ENCODE measurements at regions not wholly inside any gene's neighbourhood (a gene's known extent, or its start where the extent isn't known, plus 50 kb on each side); places are given as distances from the start of the nearest gene placed in this dataset.
"Not testable (repeated sequence)": the region's sequence is repeated elsewhere in the genome, so short reads cannot be mapped to it uniquely, and the experiment has no call there.

DNA sequence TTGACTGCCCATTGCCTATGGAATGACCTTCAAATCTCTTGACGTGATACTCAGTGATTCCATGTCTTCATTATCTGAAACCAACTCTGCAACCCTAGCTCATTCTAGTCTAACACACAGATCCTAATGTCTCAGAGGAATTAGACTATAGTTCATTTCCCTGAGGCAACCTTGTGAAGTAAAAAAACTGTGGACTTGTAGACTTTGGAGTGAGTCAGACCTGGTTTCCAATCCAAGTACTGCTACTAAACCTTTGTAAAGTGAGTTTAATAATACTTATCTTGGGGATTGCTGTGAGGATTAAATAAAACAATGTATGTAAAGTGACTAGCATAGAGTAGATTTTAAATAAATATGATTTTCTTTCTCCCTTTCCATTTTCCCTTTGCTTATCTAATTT is 226.1 kb downstream of the BLID start:
- ATAC-seq (no peak), DNase-seq (no peak)
- intact Hi-C loops (cut with DNase I): no loop called here

DNA sequence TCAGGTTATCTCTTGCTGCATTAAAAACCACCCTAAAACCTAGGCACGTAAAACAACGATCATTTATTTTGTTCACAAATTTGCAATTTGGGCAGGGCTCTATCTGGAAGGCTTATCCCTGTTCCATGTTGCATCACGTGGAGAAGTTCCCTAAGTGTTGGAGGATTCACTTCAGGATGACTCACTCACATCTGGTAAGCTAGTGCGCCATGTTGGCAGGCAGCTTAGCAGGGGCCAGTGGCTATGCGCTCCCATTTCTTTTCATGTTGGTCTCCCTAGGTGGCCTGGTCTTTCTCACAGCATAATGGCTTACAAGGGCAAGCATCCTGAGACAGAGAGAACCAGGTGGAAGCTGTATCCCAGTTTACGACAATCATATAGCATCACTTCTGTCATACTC is 226.8 kb downstream of the BLID start:
- intact Hi-C loops (cut with DNase I): no loop called here
- no peak for ATAC-seq
- DNase-seq: no peak

DNA sequence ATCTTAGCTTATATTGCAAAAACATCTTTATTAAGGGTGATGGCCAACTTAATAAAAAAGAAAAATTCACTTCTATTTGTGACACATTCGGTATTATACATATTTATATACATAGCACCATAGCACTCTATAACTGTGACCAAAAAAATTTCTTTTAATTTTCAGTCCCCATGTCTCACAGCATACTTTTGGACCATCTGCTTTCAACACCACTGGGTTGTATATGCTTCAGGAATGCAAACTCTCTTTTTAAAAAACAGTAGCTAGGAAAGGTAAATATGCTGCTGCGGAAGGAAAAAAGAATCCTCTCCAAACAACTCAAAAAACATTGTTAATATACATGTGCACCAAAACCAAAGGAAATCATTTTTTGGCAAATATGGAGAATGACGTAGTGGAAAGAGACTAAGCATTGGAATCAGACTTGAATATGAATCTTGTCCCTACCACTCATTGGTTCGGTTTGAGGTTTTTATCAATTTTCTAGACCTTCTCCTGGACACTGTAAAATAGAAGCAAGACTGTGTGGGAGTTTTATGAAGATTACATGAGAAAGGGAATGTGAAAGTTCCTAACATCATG is 227.9 kb downstream of the BLID start:
- no peak for ATAC-seq
- intact Hi-C loops (cut with DNase I): no loop called here
- DNase-seq: no peak

DNA sequence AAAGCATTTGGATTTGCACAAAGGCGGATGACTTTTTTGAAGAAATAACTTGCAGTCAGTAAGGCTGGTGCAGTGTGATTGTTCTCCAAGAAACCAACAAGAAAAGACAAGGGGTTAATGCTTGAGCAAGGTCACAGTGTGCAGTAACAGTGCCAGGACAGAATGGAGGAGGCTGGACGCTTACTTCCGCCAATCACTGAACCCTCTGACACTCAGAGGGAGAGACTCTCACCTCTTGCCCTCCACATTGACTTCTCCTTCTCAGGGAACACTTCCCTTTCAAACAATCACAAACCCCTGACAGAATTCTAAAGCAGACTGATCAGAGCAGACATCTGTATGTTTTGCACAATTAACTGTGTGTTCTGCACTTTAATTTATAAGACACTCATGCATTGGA is 228.4 kb downstream of the BLID start:
- ATAC-seq (peak in 1 of 2 donors; percentile 67), DNase-seq (no peak)
- intact Hi-C loops (cut with DNase I): no loop called here

DNA sequence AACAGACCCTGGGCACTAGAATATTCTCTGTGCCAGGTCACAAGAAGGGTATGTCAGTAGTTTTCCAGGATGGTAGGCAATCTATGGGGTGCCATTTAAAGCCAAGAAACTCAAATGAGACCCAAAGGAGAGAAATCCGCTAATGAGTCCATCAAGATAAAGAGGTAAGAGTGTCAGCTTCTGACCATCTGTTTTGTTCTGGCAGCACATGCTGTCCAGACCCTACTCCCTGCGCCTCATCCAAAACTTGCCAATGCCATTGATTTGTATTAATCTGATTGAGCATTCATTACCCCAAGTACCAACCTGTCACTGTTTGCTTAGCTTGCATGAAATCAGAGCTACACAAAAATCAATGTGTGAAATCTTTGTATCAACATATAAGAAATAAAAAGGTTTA is 229.0 kb downstream of the BLID start:
- intact Hi-C loops (cut with DNase I): no loop called here
- no peak for ATAC-seq
- no peak for DNase-seq

DNA sequence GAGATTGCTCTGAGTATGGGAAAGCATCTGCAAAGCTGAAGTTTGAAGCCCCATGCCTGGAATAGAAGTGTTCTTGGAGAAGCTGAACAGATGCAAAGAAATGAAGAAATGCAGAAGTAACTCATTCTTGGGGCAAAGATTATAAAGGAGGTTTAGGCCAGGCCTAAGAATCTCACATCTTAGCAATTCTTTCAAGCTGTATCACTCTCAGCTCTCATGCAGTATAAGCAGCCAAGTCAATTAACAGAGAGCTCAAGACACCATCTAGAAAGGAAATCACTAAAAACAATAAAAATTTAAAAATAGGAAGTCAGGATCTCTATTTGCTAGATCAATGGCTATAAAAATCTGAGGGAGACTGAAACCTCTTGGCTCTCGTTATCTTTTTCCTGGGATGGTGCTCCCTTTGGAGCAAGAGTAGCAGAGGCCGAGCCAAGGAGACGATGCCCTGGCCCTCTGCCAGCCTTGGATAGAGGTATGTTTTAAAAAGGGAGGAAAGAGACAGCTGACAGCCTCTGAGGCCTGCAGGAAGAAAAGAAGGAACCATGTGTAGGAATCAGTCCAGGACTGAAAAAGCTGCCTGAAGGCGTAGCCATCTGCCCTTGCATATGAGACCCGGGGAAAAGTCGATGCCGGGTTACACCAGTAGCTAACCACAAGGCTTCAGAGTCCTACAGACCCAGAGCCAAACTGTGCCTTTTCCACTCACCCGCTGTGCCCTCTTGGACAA is 229.8 kb downstream of the BLID start:
- DNase-seq: peak; percentile 46
- intact Hi-C loops (cut with DNase I): no loop called here
- peak; percentile 51 to 53 for ATAC-seq

DNA sequence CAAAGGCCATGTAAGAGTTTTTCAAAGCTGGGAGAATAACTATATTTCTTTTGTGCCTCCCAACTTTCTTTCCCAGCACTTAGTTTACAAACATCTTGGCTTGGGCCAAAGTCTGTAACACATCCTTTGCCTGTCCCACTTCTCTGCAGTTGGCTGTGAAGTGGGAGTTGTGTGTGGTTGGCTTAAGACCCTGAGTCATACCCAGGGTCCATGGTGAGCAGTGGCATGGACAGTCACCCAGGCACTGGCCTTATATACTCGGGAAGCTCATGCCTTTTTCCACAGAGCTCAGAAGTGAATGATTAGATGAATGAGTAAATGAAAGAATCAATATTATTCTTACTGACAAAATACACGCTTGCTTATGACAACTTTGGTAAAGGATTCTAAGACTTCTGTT is 231.4 kb downstream of the BLID start:
- ATAC-seq (no peak), DNase-seq (no peak)
- intact Hi-C loops (cut with DNase I): no loop called here

DNA sequence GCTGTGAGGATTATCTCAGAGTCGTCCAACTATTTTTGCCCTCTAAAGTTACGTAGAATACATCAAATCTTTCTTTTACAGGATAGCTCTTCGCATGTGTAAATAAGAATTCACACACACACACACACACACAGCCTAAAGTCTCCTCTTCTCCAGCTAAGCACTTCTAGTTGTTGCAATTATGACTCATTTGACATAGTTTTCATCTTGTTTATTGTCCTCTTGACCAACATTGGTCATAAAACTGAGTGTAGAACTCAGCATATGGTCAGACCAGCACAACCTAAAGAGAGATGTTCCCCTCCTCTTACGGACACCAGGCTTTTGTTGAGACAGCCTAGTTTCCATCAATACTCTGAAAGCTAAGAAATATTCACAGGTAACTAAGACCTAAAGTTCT is 234.2 kb downstream of the BLID start:
- no peak for DNase-seq
- ATAC-seq: no peak
- intact Hi-C loops (cut with DNase I): no loop called here

DNA sequence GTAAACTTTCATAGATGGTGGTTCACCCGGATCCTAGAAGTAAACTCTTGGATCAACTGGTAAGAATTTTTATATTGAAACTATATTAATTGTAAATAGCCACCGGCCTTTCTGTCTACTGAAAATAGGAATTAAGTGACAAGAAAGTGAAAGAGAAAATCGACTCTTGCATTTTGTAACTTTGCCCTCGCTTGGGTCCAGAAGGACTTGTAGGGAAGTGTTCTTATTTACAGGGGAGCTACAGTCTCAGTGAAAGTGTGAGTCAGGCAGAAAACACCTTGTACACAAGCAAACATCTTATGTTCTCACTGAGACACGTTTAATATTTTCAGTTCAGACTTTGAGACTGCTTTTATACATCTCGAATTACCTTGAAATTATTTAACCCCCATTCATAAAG is 238.9 kb downstream of the BLID start:
- ATAC-seq (no peak), DNase-seq (no peak)
- intact Hi-C loops (cut with DNase I): no loop called here

DNA sequence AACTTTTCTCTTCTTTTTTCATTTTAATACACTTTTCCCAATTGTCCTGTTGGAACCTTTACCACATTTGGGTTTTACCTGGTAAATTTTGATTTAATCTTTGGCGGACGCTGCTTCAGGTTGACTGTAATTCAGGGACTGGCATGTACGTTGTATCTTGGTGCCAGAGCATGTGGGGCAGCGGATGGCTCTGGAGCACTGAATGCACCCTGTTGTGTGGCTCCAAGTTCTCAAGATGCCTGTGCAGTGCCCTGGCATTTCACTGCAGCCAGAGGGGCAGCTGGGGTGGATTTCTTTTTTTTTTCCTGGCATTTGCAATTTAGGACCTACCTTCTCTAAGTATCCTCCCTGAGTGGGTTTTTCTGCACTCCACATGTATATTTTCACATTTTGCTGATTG is 242.2 kb downstream of the BLID start:
- DNase-seq: no peak
- no peak for ATAC-seq
- intact Hi-C loops (cut with DNase I): no loop called here

DNA sequence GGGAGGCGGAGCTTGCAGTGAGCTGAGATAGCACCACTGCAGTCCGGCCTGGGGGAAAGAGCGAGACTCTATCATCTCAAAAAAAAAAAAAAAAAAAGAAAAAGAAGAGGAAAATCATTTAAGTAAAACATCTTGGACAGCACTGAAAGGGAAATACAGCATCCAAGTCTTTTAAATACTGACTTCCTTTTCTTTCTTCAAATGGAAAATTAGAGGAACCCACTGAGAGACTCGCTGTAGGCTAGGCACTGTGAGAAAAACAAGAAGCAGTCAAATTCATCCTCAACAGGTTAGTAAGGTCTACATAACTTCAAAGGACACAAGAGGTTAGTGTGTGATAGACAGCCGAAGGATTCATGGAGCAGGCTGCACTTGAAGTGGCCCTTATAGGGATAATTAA is 243.7 kb downstream of the BLID start:
- DNase-seq (no peak), ATAC-seq (no peak)
- intact Hi-C loops (cut with DNase I): no loop called here

DNA sequence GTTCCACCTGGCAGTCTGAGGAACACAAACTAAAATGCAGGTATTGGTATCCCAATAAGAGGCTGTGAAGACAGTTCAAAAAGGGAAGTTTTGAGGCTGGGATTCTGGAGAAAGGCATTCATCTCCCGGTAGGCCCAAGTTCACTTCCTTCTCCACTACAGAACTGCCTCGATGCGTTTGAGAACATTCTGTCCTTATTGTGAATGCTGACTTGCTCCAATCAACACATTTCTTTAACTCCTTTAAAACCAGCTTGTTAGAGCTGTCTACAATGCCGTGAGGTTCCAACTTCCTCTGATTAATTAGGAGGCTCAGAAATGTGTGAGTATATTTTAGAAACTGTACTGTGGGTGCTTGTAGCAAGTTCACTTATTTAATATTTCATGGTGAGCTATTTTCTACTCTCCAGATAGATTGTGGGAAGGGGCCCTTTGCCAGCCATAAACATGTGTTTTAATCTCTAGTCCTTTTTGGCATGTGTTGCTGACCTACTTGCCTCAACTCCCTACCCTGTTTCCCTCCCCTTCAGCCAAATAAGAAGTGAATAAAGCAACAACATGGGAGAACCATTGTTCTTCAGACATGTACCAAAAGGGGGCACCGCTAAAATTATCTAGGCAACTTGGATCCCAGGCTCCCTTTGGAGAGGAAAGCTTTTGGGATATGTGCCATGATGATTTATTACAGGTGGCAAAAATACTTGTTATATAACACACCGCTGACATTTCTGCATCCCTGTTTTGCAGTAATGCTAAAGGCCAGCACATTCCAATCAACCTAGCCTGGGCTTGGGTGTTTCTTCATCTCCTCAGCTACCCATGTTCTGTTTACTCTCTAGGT is 245.6 kb downstream of the BLID start:
- intact Hi-C loops (cut with DNase I): no loop called here
- ATAC-seq (peak; percentile 47 to 55), DNase-seq (no peak)

DNA sequence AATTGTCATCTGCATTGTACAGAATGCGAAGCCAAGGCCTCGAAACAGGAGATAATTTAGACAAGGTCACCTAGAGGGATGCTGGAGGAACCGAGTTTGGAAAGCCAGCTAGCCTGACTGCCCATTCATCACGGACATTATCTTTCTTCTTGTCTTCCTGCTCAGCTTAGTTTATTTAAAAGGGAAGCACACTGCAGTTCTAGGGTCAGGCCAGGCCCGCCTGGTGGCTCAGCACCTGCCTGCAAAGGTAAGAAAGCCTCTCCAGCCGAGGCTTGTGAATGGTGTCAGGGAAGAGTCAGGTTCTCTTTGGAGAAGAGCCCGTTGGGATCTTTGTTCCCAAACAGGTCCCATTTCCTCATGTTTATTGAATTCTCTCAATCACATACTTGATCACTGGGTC is 246.5 kb downstream of the BLID start:
- ATAC-seq: no peak
- intact Hi-C loops (cut with DNase I): no loop called here
- no peak for DNase-seq

DNA sequence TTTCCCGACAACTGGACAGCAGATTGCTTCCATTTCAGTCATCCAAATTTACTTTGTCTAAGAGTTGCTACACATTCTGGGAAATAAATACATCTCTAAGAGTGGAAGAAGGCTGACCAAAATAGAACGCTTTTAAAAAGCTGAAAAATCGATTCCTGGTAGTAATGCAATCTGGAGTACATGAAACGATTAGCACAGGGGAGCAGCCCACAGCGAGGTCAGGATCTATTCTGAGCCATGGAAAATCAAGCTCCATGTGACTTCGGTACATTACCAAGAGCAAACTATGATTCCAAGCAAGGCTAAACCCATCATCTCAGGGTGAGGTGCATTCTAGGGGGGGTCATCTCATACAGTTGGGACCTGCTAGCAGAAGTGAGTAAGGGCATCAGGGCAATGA is 249.3 kb downstream of the BLID start:
- no peak for ATAC-seq
- intact Hi-C loops (cut with DNase I): no loop called here
- no peak for DNase-seq

DNA sequence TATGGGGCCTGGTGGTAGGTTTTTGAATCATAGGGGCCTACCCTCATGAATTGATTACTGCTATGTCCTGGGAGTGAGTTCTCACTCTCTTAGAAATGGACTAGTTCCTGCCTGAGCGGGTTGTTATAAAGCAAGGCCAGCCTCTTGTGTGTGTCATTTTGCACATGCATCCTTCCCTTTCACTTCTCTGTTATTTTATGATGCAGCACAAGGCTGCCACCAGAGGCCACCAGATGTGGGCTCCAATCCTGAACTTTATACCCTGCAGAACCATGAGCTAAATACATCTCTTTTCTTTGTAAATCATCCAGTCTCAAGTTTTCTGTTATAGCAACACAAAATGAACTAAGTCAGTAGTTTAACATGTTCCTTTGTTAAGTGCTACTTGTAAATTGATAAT is 251.4 kb downstream of the BLID start:
- no peak for ATAC-seq
- intact Hi-C loops (cut with DNase I): no loop called here

DNA sequence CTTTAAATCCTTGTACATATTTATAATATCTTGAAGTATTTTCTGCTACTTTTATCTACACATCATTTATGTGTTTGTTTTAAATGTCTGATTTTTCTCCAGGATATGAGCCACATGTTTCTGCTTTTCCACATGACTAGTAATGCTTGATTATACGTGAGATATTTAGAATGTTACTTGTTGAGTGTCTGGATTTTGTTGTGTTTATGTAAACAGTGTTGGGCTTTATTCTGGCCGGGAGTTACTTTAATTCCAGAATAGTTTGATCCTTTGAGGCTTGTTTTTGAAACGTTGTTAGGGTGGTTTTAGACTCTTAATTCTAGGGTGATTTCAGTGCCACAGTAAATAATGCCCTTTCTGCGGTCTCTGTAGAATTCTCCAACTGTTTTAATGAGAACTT is 252.9 kb downstream of the BLID start:
- no peak for ATAC-seq
- intact Hi-C loops (cut with DNase I): no loop called here
- no peak for DNase-seq

More for the DNA sequence above, 251.4 kb downstream of the BLID start:
- DNase-seq: no peak

DNA sequence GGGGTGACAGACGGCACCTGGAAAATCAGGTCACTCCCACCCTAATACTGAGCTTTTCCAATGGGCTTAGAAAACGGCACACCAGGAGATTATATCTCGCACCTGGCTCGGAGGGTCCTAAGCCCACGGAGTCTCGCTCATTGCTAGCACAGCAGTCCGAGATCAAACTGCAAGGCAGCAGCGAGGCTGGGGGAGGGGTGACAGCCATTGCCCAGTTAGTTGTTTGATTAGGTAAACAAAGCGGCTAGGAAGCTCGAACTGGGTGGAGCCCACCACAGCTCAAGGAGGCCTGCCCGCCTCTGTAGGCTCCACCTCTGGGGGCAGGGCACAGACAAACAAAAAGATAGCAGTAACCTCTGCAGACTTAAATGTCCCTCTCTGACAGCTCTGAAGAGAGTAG is 260.9 kb downstream of the BLID start:
- DNase-seq; intact Hi-C loops (cut with DNase I); ATAC-seq: not testable (repeated sequence)

DNA sequence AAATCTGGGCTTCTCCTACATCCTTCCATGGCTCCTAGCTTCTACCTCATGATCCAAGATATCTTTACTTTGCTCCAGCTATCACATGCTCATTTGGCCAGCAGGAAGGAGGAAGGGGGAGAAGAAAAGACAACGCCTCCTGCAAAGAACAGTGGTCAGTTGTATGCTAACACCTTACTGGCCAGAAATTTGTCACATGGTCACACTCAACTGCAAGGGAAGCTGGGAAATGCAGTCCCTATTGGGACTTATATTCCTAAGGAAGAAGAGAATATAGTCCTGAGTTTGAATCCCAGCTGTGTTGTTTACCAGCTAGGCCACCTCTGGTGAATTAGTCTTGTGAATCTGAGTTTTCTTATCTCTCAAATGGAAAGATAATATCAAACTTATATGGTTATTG is 272.0 kb downstream of the BLID start:
- intact Hi-C loops (cut with DNase I): no loop called here
- DNase-seq: no peak
- ATAC-seq: no peak

DNA sequence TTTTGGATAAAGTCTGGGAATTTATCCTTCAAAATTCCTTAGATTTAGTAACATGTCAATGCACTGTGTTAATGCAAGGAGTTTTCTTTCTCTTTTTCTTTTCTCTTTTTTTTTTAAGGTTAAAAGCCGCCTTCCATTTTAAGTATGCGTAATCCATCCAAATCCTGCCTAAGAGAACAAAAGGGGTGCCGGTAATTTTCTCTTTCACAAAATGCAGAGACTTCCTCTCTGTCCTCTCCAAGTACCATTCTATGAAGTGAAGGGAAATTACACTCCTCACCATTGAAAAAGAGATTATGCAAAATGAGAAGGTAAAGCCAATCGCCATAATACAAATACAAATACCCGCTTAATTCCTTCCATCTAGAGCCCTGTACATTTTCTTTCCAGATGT is 273.8 kb downstream of the BLID start:
- DNase-seq (no peak), ATAC-seq (no peak)
- intact Hi-C loops (cut with DNase I): no loop called here

DNA sequence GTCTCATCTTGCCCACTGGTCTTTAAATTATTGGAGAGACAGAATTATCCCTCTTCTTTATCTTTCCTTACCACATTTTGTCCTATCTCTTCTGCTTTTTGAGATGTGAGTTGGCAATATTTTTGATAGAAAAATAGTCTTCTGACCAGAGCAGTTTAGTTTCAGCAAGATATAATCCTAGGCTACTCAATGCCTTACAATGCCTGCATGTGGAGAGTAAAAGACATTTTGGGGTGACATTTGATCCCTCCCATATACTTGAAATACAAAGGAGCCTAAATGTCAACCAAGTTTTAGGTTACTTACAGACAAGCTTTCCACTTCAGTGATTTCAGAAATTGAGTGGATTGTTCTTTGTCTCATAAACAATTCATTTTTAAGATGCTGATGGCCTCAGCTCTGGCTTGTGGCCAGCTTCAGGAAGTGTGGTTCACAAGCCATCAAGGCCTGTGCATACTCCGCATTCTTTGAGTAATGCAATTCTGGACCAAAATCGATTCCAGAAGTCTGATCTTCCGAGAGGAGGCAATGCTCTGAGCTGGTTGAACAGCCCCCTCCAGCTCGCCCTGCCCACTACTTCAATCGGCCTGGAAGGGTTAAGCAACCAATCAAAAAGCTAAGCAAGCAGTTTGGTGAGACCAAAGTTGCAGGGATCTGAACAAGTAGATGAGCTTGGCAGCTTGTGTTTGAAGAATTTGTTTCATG is 274.4 kb downstream of the BLID start:
- DNase-seq (no peak), ATAC-seq (no peak)
- intact Hi-C loops (cut with DNase I): no loop called here

All from left cardiac atrium (tissue), 4 donors.